HG02759 (cell line): ENCODE measurements at regions not wholly inside any gene's neighbourhood (a gene's known extent, or its start where the extent isn't known, plus 50 kb on each side); places are given as distances from the start of the nearest gene placed in this dataset.
"Not testable (repeated sequence)": the region's sequence is repeated elsewhere in the genome, so short reads cannot be mapped to it uniquely, and the experiment has no call there.

Experiments used
- ATAC-seq: cut with Tn5 transposase; IDR thresholded peaks from one replicate; pipeline ENCODE4 v1.9.1; 2021; ENCODE audit warnings: mild to moderate bottlenecking, moderate library complexity; ENCODE audit not compliant: unreplicated experiment

GRCh38 chr10:47711428-47711827, 52.0 kb downstream of the SYT15B start:
- not testable (repeated sequence) for ATAC-seq

- not testable (repeated sequence) for ATAC-seq
Measured at GRCh38 chr10:47710443-47710842, 52.9 kb downstream of the SYT15B start.

- ATAC-seq, result peak; percentile 98
Measured at GRCh38 chr10:47705698-47706414, 57.5 kb downstream of the SYT15B start.

- ATAC-seq, result not testable (repeated sequence)
Measured at GRCh38 chr10:47701285-47701684, 62.1 kb downstream of the SYT15B start.

- not testable (repeated sequence) for ATAC-seq
Measured at GRCh38 chr10:47699854-47700253, 63.5 kb downstream of the SYT15B start.

GRCh38 chr10:47696170-47696569, 67.2 kb downstream of the SYT15B start:
- not testable (repeated sequence) for ATAC-seq

- not testable (repeated sequence) for ATAC-seq
Measured at GRCh38 chr10:47695149-47695548, 68.2 kb downstream of the SYT15B start.

- ATAC-seq, result not testable (repeated sequence)
Measured at GRCh38 chr10:47690304-47690703, 73.1 kb downstream of the SYT15B start.

- not testable (repeated sequence) for ATAC-seq
Measured at GRCh38 chr10:47683826-47684475, 79.4 kb downstream of the SYT15B start.

GRCh38 chr10:47681638-47681990, 81.8 kb downstream of the SYT15B start:
- ATAC-seq, result not testable (repeated sequence)

- ATAC-seq, result not testable (repeated sequence)
Measured at GRCh38 chr10:47680848-47681637, 82.3 kb downstream of the SYT15B start.

- not testable (repeated sequence) for ATAC-seq
Measured at GRCh38 chr10:47676102-47676501, 87.3 kb downstream of the SYT15B start.

GRCh38 chr10:47675577-47675976, 87.8 kb downstream of the SYT15B start:
- ATAC-seq, result not testable (repeated sequence)

- not testable (repeated sequence) for ATAC-seq
Measured at GRCh38 chr10:47673128-47673527, 90.3 kb downstream of the SYT15B start.

GRCh38 chr10:47670857-47671256, 92.5 kb downstream of the SYT15B start:
- ATAC-seq, result not testable (repeated sequence)

GRCh38 chr10:47661955-47662577, 101.3 kb downstream of the SYT15B start:
- ATAC-seq, result not testable (repeated sequence)

- not testable (repeated sequence) for ATAC-seq
Measured at GRCh38 chr10:47656732-47657131, 106.7 kb downstream of the SYT15B start.

GRCh38 chr10:47654161-47654560, 109.2 kb downstream of the SYT15B start:
- not testable (repeated sequence) for ATAC-seq

- not testable (repeated sequence) for ATAC-seq
Measured at GRCh38 chr10:47648594-47648993, 114.8 kb downstream of the SYT15B start.

- ATAC-seq, result not testable (repeated sequence)
Measured at GRCh38 chr10:47647523-47648101, 115.8 kb downstream of the SYT15B start.
